OCI-LY7 (cell line): ENCODE measurements at regions not wholly inside any gene's neighbourhood (a gene's known extent, or its start where the extent isn't known, plus 50 kb on each side); places are given as distances from the start of the nearest gene placed in this dataset.

Experiments
- BruUV-seq: library from RNA; stranded (reverse); fragments of 400-500 nt; replicated peaks from 2 replicates; lab custom pipeline; 2021; lab: Mats Ljungman, UMichigan
- CTCF ChIA-PET: fragments of 300-600 bp; sonication (Branson Sonifier 250); formaldehyde crosslinking; loops from one replicate; lab custom pipeline; 2022; ENCODE audit warnings: antibody characterized with exemption; ENCODE audit not compliant: unreplicated experiment; lab: Charles Lee
- POLR2A ChIA-PET: fragments of 300-600 bp; sonication (Branson Sonifier 250); formaldehyde crosslinking; loops from one replicate; lab custom pipeline; 2022; ENCODE audit warnings: antibody characterized with exemption; lab: Charles Lee
- DNase-seq: peaks from one replicate; pipeline ENCODE4 v3.0.0-alpha.2; 2015; ENCODE audit warnings: low spot score
- H2AFZ ChIP-seq: fragments of 200-600 bp; sonication (generic), shearing (Covaris generic); 2 replicates; pipeline ENCODE4 v1.6.1; 2014; ENCODE audit warnings: mild to moderate bottlenecking, antibody characterized with exemption, low read length, moderate library complexity
- H3K27ac ChIP-seq: fragments of 200-600 bp; sonication (generic); 2 replicates; pipeline ENCODE4 v1.5.1; 2014; ENCODE audit warnings: mixed run types, low read depth, mild to moderate bottlenecking, moderate library complexity, low read length, inconsistent platforms; ENCODE audit not compliant: poor library complexity, severe bottlenecking
- H3K36me3 ChIP-seq: fragments of 200-600 bp; sonication (generic); 2 replicates; pipeline ENCODE4 v1.6.1; 2014; ENCODE audit warnings: mild to moderate bottlenecking, antibody characterized with exemption, low read length, moderate library complexity, mixed read lengths; ENCODE audit not compliant: insufficient read depth
- H3K4me1 ChIP-seq: fragments of 200-600 bp; sonication (generic); 2 replicates; pipeline ENCODE4 v1.5.1; 2014; ENCODE audit warnings: mild to moderate bottlenecking, low read length; ENCODE audit not compliant: insufficient read depth, poor library complexity, severe bottlenecking
- H3K4me2 ChIP-seq: fragments of 200-600 bp; sonication (generic); 2 replicates; pipeline ENCODE4 v1.6.1; 2014; ENCODE audit warnings: mild to moderate bottlenecking, low read length
- H3K4me3 ChIP-seq: fragments of 200-600 bp; sonication (generic); 2 replicates; pipeline ENCODE4 v1.5.1; 2014; ENCODE audit warnings: mild to moderate bottlenecking, low read depth, low read length; ENCODE audit not compliant: poor library complexity, severe bottlenecking
- H3K79me2 ChIP-seq: fragments of 200-600 bp; sonication (generic); 2 replicates; pipeline ENCODE4 v1.6.1; 2016; ENCODE audit warnings: low read depth, mild to moderate bottlenecking, low read length, moderate library complexity, mixed read lengths; ENCODE audit not compliant: insufficient read depth
- H3K9me2 ChIP-seq: fragments of 200-600 bp; sonication (generic); 2 replicates; pipeline ENCODE4 v1.6.1; 2016; ENCODE audit warnings: mild to moderate bottlenecking, low read length, mixed read lengths; ENCODE audit not compliant: insufficient read depth
- H3K9me3 ChIP-seq: fragments of 200-600 bp; sonication (generic); 2 replicates; pipeline ENCODE4 v1.6.1; 2014; ENCODE audit warnings: mild to moderate bottlenecking, mixed run types, low read length, mixed read lengths
- H4K20me1 ChIP-seq: fragments of 200-600 bp; sonication (generic); 2 replicates; pipeline ENCODE4 v1.6.1; 2014; ENCODE audit warnings: mild to moderate bottlenecking, antibody characterized with exemption, low read length, moderate library complexity, mixed read lengths; ENCODE audit not compliant: insufficient read depth
- CTCF ChIP-seq: fragments of 200-600 bp; sonication (generic); conservative IDR thresholded peaks from 2 replicates; pipeline ENCODE4 v1.5.1; 2014; ENCODE audit warnings: mild to moderate bottlenecking, antibody characterized with exemption, low read length, moderate library complexity, mixed read lengths
- EZH2phosphoT487 ChIP-seq: fragments of 200-600 bp; sonication (generic); IDR thresholded peaks from 2 replicates; pipeline ENCODE4 v1.6.1; 2018; ENCODE audit warnings: low read depth, borderline replicate concordance, mild to moderate bottlenecking, mixed run types, antibody characterized with exemption, low read length, moderate library complexity, mixed read lengths
- intact Hi-C: fragments of 100-400 bp; cut with micrococcal nuclease; formaldehyde crosslinking; loops from one replicate; pipeline ENCODE4 v1.10.0; 2022; ENCODE audit not compliant: unreplicated experiment

- H3K9me2 ChIP-seq = no peaks in the 10 kb centered on the region
- H3K4me3 ChIP-seq = no peak overlapping the region
- H3K27ac ChIP-seq = no peak overlapping the region
- no TSS peak for BruUV-seq
- TF ChIP-seq CTCF (no peak), EZH2phosphoT487 (no peak)
- intact Hi-C loops = no loop called here
- no peaks in the 10 kb centered on the region for H3K79me2 ChIP-seq
- no peak for DNase-seq
- no peaks in the 10 kb centered on the region for H3K4me1 ChIP-seq
- no peaks in the 10 kb centered on the region for H4K20me1 ChIP-seq
- H3K4me2 ChIP-seq = no peak overlapping the region
- H3K9me3 ChIP-seq = no peaks in the 10 kb centered on the region
- no peaks in the 10 kb centered on the region for H3K36me3 ChIP-seq
- no peak overlapping the region for H2AFZ ChIP-seq
- POLR2A ChIA-PET = no interaction called here
- CTCF ChIA-PET = no interaction called here
These were observed 602.0 kb upstream of the CPEB2 start for GRCh38 chr4:14400307-14400706.

GRCh38 chr4:14403132-14403531 lies 599.1 kb upstream of the CPEB2 start:
- H3K4me3 ChIP-seq = no peak overlapping the region
- H4K20me1 ChIP-seq = no peaks in the 10 kb centered on the region
- H3K27ac ChIP-seq = no peak overlapping the region
- no peaks in the 10 kb centered on the region for H3K9me3 ChIP-seq
- H3K79me2 ChIP-seq = no peaks in the 10 kb centered on the region
- no peaks in the 10 kb centered on the region for H3K9me2 ChIP-seq
- CTCF ChIA-PET = no interaction called here
- TF ChIP-seq CTCF = no peak
- no peak for TF ChIP-seq EZH2phosphoT487
- no TSS peak for BruUV-seq
- no peak overlapping the region for H3K4me2 ChIP-seq
- no peak for DNase-seq
- POLR2A ChIA-PET = no interaction called here
- intact Hi-C loops = no loop called here
- no peak overlapping the region for H2AFZ ChIP-seq
- no peaks in the 10 kb centered on the region for H3K36me3 ChIP-seq
- no peaks in the 10 kb centered on the region for H3K4me1 ChIP-seq

- no peak overlapping the region for H3K27ac ChIP-seq
- no peak overlapping the region for H2AFZ ChIP-seq
- TF ChIP-seq CTCF (no peak), EZH2phosphoT487 (no peak)
- no peaks in the 10 kb centered on the region for H4K20me1 ChIP-seq
- no peaks in the 10 kb centered on the region for H3K79me2 ChIP-seq
- no peaks in the 10 kb centered on the region for H3K36me3 ChIP-seq
- ChIA-PET POLR2A (no interaction called here), CTCF (no interaction called here)
- H3K4me3 ChIP-seq = no peak overlapping the region
- DNase-seq = no peak
- no TSS peak for BruUV-seq
- H3K9me2 ChIP-seq = no peaks in the 10 kb centered on the region
- H3K4me1 ChIP-seq = no peaks in the 10 kb centered on the region
- no peaks in the 10 kb centered on the region for H3K9me3 ChIP-seq
- intact Hi-C loops = no loop called here
- no peak overlapping the region for H3K4me2 ChIP-seq
These were observed 597.6 kb upstream of the CPEB2 start for GRCh38 chr4:14404730-14405129.
